Dendritic cell treated with granulocyte-macrophage colony-stimulating factor and Interleukin-4, amounts not matched to agents 40 ng/mL and 50 ng/mL, for 4 days (primary cell): ENCODE measurements at regions not wholly inside any gene's neighbourhood (a gene's known extent, or its start where the extent isn't known, plus 50 kb on each side); places are given as distances from the start of the nearest gene placed in this dataset.

ENCODE experiments used
- H3K27ac Mint-ChIP-seq: one replicate; pipeline ENCODE4 v1.8.0; 2022; ENCODE audit warnings: mild to moderate bottlenecking, mixed read lengths
- H3K27me3 Mint-ChIP-seq: one replicate; pipeline ENCODE4 v1.8.0; 2022; ENCODE audit warnings: mild to moderate bottlenecking, mixed read lengths
- H3K36me3 Mint-ChIP-seq: one replicate; pipeline ENCODE4 v1.8.0; 2022; ENCODE audit warnings: low read depth, mixed read lengths
- H3K4me1 Mint-ChIP-seq: one replicate; pipeline ENCODE4 v1.8.0; 2022; ENCODE audit warnings: low read depth, mixed read lengths
- H3K4me3 Mint-ChIP-seq: one replicate; pipeline ENCODE4 v1.8.0; 2022; ENCODE audit warnings: mild to moderate bottlenecking, moderate library complexity, mixed read lengths
- H3K9me3 Mint-ChIP-seq: one replicate; pipeline ENCODE4 v1.8.0; 2022; ENCODE audit warnings: mixed read lengths
- intact Hi-C: fragments of 100-400 bp; cut with micrococcal nuclease; formaldehyde crosslinking; loops from one replicate; pipeline ENCODE4 v1.15.0; 2022

GRCh38 chr2:147030966-147031720 is 813.7 kb upstream of the ACVR2A start:
- Mint-ChIP-seq H3K27me3 (no peaks in the 10 kb centered on the region), H3K27ac (no peak overlapping the region), H3K9me3 (peaks cover 28% of the 10 kb centered on the region), H3K36me3 (no peaks in the 10 kb centered on the region), H3K4me1 (no peaks in the 10 kb centered on the region), H3K4me3 (no peak overlapping the region)
- intact Hi-C loops = no loop called here

- Mint-ChIP-seq H3K9me3 (peaks cover 47% of the 10 kb centered on the region), H3K27me3 (no peaks in the 10 kb centered on the region), H3K4me3 (no peak overlapping the region), H3K36me3 (no peaks in the 10 kb centered on the region), H3K4me1 (no peaks in the 10 kb centered on the region), H3K27ac (no peak overlapping the region)
- intact Hi-C loops = no loop called here
These were observed 817.4 kb upstream of the ACVR2A start for GRCh38 chr2:147027436-147027835.

- Mint-ChIP-seq H3K27ac (no peak overlapping the region), H3K4me1 (no peaks in the 10 kb centered on the region), H3K4me3 (no peak overlapping the region), H3K36me3 (no peaks in the 10 kb centered on the region), H3K27me3 (no peaks in the 10 kb centered on the region), H3K9me3 (peaks cover 51% of the 10 kb centered on the region)
- intact Hi-C loops = no loop called here
These were observed 818.0 kb upstream of the ACVR2A start for GRCh38 chr2:147026664-147027295.

- Mint-ChIP-seq H3K27ac (no peak overlapping the region), H3K36me3 (no peaks in the 10 kb centered on the region), H3K4me1 (no peaks in the 10 kb centered on the region), H3K9me3 (peaks cover 51% of the 10 kb centered on the region), H3K4me3 (no peak overlapping the region), H3K27me3 (no peaks in the 10 kb centered on the region)
- intact Hi-C loops = no loop called here
These were observed 818.9 kb upstream of the ACVR2A start for GRCh38 chr2:147025646-147026585.

- Mint-ChIP-seq H3K36me3 (no peaks in the 10 kb centered on the region), H3K4me1 (no peaks in the 10 kb centered on the region), H3K4me3 (no peak overlapping the region), H3K27ac (no peak overlapping the region), H3K27me3 (no peaks in the 10 kb centered on the region), H3K9me3 (peaks cover 36% of the 10 kb centered on the region)
- intact Hi-C loops = no loop called here
These were observed 825.5 kb upstream of the ACVR2A start for GRCh38 chr2:147019311-147019710.

GRCh38 chr2:147017951-147018645 is 826.7 kb upstream of the ACVR2A start:
- no peaks in the 10 kb centered on the region for H3K27me3 Mint-ChIP-seq
- no peak overlapping the region for H3K4me3 Mint-ChIP-seq
- H3K36me3 Mint-ChIP-seq = no peaks in the 10 kb centered on the region
- intact Hi-C loops = no loop called here
- no peak overlapping the region for H3K27ac Mint-ChIP-seq
- no peaks in the 10 kb centered on the region for H3K4me1 Mint-ChIP-seq
- H3K9me3 Mint-ChIP-seq = peaks cover 28% of the 10 kb centered on the region

GRCh38 chr2:147016181-147016580 is 828.6 kb upstream of the ACVR2A start:
- no peaks in the 10 kb centered on the region for H3K4me1 Mint-ChIP-seq
- no peak overlapping the region for H3K27ac Mint-ChIP-seq
- H3K4me3 Mint-ChIP-seq = no peak overlapping the region
- H3K9me3 Mint-ChIP-seq = peaks cover 17% of the 10 kb centered on the region
- H3K27me3 Mint-ChIP-seq = no peaks in the 10 kb centered on the region
- H3K36me3 Mint-ChIP-seq = no peaks in the 10 kb centered on the region
- intact Hi-C loops = no loop called here

- no peaks in the 10 kb centered on the region for H3K36me3 Mint-ChIP-seq
- H3K27ac Mint-ChIP-seq = no peak overlapping the region
- H3K4me3 Mint-ChIP-seq = no peak overlapping the region
These were observed 829.2 kb upstream of the ACVR2A start for GRCh38 chr2:147015591-147015990.

GRCh38 chr2:147013696-147014392 is 831.0 kb upstream of the ACVR2A start:
- Mint-ChIP-seq H3K27ac (no peak overlapping the region), H3K4me3 (no peak overlapping the region), H3K36me3 (no peaks in the 10 kb centered on the region), H3K4me1 (no peaks in the 10 kb centered on the region), H3K27me3 (no peaks in the 10 kb centered on the region), H3K9me3 (peaks cover 6% of the 10 kb centered on the region)
- intact Hi-C loops = no loop called here

More at GRCh38 chr2:147015591-147015990, 829.2 kb upstream of the ACVR2A start:
- H3K27me3 Mint-ChIP-seq = no peaks in the 10 kb centered on the region
- intact Hi-C loops = no loop called here
- H3K9me3 Mint-ChIP-seq = peaks cover 17% of the 10 kb centered on the region
- H3K4me1 Mint-ChIP-seq = no peaks in the 10 kb centered on the region

GRCh38 chr2:147008481-147008880 is 836.3 kb upstream of the ACVR2A start:
- no peak overlapping the region for H3K4me3 Mint-ChIP-seq
- no peaks in the 10 kb centered on the region for H3K36me3 Mint-ChIP-seq
- no peaks in the 10 kb centered on the region for H3K4me1 Mint-ChIP-seq
- no peaks in the 10 kb centered on the region for H3K9me3 Mint-ChIP-seq
- intact Hi-C loops = no loop called here
- H3K27me3 Mint-ChIP-seq = no peaks in the 10 kb centered on the region
- H3K27ac Mint-ChIP-seq = no peak overlapping the region

- Mint-ChIP-seq H3K4me1 (no peaks in the 10 kb centered on the region), H3K27me3 (no peaks in the 10 kb centered on the region), H3K9me3 (no peaks in the 10 kb centered on the region), H3K36me3 (no peaks in the 10 kb centered on the region), H3K27ac (no peak overlapping the region), H3K4me3 (no peak overlapping the region)
- intact Hi-C loops = no loop called here
These were observed 838.1 kb upstream of the ACVR2A start for GRCh38 chr2:147006736-147007141.

- no peaks in the 10 kb centered on the region for H3K27me3 Mint-ChIP-seq
- no peak overlapping the region for H3K27ac Mint-ChIP-seq
- no peak overlapping the region for H3K4me3 Mint-ChIP-seq
- no peaks in the 10 kb centered on the region for H3K36me3 Mint-ChIP-seq
- intact Hi-C loops = no loop called here
- H3K9me3 Mint-ChIP-seq = peaks cover 22% of the 10 kb centered on the region
- H3K4me1 Mint-ChIP-seq = no peaks in the 10 kb centered on the region
These were observed 841.7 kb upstream of the ACVR2A start for GRCh38 chr2:147003081-147003480.

- H3K27ac Mint-ChIP-seq = no peak overlapping the region
- H3K27me3 Mint-ChIP-seq = no peaks in the 10 kb centered on the region
- intact Hi-C loops = no loop called here
- no peak overlapping the region for H3K4me3 Mint-ChIP-seq
- H3K4me1 Mint-ChIP-seq = no peaks in the 10 kb centered on the region
- peaks cover 22% of the 10 kb centered on the region for H3K9me3 Mint-ChIP-seq
- H3K36me3 Mint-ChIP-seq = no peaks in the 10 kb centered on the region
These were observed 842.6 kb upstream of the ACVR2A start for GRCh38 chr2:147002256-147002655.
